IPS-11a (cell line): ENCODE measurements at regions not wholly inside any gene's neighbourhood (a gene's known extent, or its start where the extent isn't known, plus 50 kb on each side); places are given as distances from the start of the nearest gene placed in this dataset.

Source experiments
- H3K4me3 ChIP-seq: one replicate; pipeline ENCODE4 v1.5.1; 2013; ENCODE audit warnings: low read depth, low read length, control low read depth

- no peak overlapping the region for H3K4me3 ChIP-seq
Measured at GRCh38 chr1:239779962-239780361, 311.7 kb upstream of the FMN2 start.

DNA sequence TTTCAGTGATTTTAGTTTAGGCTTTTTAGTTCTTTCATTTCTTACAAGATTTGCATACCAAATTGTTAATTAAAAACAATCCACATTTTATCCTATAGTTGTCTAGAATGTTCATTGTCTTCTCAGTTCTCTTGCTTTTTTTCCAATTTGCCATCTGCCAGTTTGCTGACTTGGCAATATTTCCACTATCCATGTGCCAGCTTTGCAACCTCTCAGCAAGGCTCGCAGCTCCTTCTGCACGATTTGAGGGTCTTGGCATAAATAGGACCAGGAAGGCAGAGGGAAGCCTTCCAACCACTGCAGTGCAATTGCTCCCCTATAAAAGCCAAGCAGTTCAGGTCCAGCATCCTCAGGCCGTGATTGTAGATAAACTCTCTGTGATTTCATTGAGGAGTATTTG lies 306.8 kb upstream of the FMN2 start:
- no peak overlapping the region for H3K4me3 ChIP-seq

- no peak overlapping the region for H3K4me3 ChIP-seq
Measured at GRCh38 chr1:239785576-239785975, 306.1 kb upstream of the FMN2 start.

DNA sequence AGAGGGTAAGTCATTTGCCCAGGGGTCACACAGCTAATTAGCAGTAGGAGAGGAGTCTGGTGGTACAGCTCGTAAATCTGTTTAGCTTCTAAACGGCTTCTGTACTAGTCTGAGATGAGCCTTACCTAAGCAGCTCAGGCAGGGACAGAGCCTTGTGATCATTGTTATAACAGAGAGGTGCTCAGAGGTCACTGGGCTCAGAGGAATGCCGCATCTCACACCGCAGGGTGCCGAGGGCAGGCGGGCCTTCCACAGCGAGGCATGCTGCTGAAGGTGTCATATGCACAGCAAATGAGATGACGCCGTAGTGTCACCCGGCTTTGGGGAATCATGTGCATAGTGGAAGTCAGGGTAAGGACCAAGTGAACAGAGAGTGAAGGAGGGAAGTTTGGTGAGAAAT lies 305.2 kb upstream of the FMN2 start:
- H3K4me3 ChIP-seq: no peak overlapping the region

- no peak overlapping the region for H3K4me3 ChIP-seq
Measured at GRCh38 chr1:239792157-239792556, 299.5 kb upstream of the FMN2 start.

GRCh38 chr1:239795304-239795703 lies 296.4 kb upstream of the FMN2 start:
- H3K4me3 ChIP-seq: no peak overlapping the region

GRCh38 chr1:239799617-239800016 lies 292.1 kb upstream of the FMN2 start:
- no peak overlapping the region for H3K4me3 ChIP-seq

DNA sequence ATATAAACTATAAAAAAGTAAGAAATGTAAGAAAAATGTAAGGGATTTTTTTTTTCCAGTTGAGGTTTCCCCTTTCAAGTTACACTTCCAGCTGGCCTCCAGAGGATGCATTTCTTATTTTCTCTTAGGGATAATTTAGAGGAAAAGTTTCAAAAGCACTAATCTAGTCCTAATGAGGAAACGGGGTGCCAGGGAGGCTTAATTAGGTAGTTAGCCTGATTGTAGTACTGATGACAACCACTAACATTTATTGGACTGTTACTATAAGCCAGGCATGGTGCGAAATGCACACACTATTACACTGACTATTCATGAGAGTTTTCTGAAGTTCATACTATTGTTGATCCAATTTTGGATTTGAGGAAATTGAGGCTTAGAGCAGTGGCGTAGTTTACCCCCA lies 290.8 kb upstream of the FMN2 start:
- H3K4me3 ChIP-seq: no peak overlapping the region

DNA sequence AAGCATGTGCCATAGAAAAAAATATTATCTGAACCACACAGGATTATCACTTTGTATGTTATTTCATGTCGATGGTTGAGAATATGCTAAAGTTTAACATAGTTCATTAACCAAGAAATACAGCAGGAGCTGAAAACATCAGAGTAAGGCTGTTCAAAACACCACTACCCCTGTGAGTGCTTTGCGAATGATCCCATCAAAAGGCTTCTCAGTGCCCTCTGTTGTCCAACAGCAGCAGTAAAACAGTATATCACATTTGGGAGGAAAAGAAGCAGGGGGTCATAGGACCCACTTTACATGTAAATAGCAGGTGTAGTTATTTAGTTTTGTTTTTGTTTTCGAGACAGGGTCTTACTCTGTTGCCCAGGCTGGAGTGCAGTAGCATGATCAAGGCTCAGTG lies 289.4 kb upstream of the FMN2 start:
- no peak overlapping the region for H3K4me3 ChIP-seq

DNA sequence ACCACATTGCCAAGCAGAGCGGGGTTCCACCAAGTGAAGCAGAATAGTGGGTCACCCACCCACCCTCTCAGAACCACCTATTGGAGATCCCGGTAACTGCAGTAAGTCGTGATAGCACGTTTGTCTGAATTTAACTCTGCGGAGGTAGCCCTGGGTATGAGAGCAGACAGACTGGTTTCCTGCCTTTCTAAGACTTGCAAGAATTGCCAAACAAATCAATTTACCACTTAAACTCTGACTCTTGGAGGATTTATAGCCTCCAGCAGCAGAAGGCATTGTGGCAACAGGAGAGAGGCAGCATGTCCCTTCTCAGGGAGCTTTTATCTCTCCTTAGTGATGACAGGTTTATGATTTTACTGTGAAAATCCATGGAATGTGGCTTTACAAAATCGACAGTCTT lies 287.9 kb upstream of the FMN2 start:
- H3K4me3 ChIP-seq: no peak overlapping the region

- no peak overlapping the region for H3K4me3 ChIP-seq
Measured at GRCh38 chr1:239804266-239804665, 287.4 kb upstream of the FMN2 start.

DNA sequence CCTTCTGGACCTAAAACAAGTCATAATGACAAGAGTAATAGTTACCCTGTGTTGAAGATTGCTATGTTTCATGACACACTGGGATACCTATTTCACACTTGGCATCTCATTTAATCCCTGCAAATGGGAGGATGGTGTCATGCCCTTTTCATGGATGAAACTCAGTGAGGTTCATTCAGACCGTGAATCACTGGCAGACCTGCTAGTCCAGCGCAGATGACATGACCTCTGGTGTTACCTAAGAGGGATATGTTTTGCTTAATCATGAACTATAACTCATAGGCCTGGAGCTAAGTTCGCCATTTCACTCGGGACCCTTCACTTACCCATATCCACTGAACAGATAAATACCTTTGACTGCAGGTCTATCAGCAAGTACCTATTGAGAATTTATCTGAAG lies 286.6 kb upstream of the FMN2 start:
- H3K4me3 ChIP-seq: no peak overlapping the region

GRCh38 chr1:239805851-239806772 lies 285.6 kb upstream of the FMN2 start:
- H3K4me3 ChIP-seq: no peak overlapping the region

- H3K4me3 ChIP-seq: no peak overlapping the region
Measured at GRCh38 chr1:239806897-239807296, 284.8 kb upstream of the FMN2 start.

DNA sequence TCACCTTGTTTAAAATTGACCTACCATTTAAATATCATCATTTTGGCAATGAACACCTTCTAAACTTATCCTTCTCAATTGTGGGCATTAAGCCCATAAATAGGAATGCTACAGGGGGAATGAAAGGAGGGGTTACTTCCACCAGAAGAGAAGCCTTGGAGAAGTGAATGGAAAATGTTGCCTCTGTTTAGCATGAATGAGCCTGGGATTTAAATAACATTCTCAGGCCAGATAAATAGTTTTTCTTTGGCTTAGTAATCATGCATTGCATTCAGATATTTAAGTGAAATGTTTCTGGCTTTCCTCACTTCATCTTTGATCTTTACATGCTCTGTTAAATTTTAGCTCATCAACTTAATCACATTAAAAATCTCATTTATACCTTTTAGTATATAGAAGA lies 284.3 kb upstream of the FMN2 start:
- H3K4me3 ChIP-seq: no peak overlapping the region

- no peak overlapping the region for H3K4me3 ChIP-seq
Measured at GRCh38 chr1:239810061-239810481, 281.6 kb upstream of the FMN2 start.

GRCh38 chr1:239811211-239811885 lies 280.3 kb upstream of the FMN2 start:
- H3K4me3 ChIP-seq: no peak overlapping the region

GRCh38 chr1:239812580-239812979 lies 279.1 kb upstream of the FMN2 start:
- no peak overlapping the region for H3K4me3 ChIP-seq

- no peak overlapping the region for H3K4me3 ChIP-seq
Measured at GRCh38 chr1:239814306-239814881, 277.3 kb upstream of the FMN2 start.

DNA sequence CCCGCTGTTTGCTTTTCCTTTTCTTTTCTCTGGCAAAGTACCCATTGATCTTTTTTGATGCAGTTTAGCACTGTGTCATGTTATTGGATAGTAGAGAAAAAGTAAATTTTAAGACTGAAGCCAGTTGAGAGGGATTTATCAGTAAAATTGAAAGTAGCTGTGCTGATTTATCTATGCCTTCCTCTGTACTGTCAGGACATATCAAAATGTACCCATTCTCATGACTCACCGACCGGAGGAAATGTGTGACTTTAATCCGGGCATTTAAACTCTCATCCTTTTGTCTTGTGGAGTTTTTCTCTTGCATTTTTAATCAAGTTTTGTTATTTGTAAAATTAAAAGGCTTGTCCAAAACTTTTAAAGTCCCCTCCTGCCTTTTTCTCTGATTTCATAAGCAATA lies 276.6 kb upstream of the FMN2 start:
- H3K4me3 ChIP-seq: no peak overlapping the region

DNA sequence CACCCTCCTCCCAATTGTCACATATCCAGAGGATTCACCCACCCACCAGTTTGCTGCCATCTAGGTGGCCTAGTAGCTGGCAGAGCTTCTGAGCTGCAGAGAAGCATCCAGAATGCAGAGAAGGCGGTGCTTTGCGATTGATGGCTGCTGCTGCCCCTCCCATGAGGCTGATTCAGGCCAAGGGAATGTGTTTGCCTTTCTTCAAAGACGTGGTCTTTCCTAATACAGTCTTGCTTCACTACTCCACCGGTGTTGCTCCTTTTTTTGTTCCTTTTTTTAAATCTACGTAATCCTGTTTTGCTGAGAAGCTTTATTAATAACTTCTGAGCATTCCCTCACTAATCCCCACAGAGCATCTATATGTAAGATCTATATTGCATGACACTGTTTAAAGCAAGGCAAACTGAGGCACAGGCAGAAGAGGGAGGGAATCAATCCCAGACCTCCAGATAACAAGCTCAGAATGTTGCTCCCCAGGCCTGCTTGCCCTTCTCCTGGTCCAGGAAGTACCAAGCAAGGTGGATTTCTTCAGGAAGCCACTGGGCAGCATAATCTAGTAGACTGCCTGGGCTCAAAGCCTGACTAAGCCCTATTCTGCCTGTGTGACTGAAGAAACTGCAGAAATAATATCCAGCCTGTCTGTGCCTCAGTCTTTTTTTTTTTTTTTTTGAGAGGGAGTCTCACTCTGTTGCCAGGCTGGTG lies 275.5 kb upstream of the FMN2 start:
- no peak overlapping the region for H3K4me3 ChIP-seq
